Thymus (tissue), 11 donors: ENCODE measurements at regions not wholly inside any gene's neighbourhood (a gene's known extent, or its start where the extent isn't known, plus 50 kb on each side); places are given as distances from the start of the nearest gene placed in this dataset.
"Not testable (repeated sequence)": the region's sequence is repeated elsewhere in the genome, so short reads cannot be mapped to it uniquely, and the experiment has no call there.

ENCODE experiments used
- DNase-seq, 9 donors: peaks; one replicate each; pipeline ENCODE4 v3.0.0-alpha.2; 2013; ENCODE audit warnings: low spot score in 9 of 9, low read depth in 6 of 9, missing footprints in 1 of 9
- H3K27ac ChIP-seq, 2 donors: one replicate each; pipeline ENCODE4 v1.5.1; 2013; ENCODE audit warnings: control low read depth in 1 of 2, low read depth in 1 of 2, low read length in 1 of 2, mild to moderate bottlenecking in 1 of 2, moderate library complexity in 1 of 2
- H3K27me3 ChIP-seq, 2 donors: one replicate each; pipeline ENCODE4 v1.5.1; 2013; ENCODE audit warnings: low read length in 1 of 2; ENCODE audit not compliant: control insufficient read depth in 2 of 2, insufficient read depth in 1 of 2
- H3K36me3 ChIP-seq, 2 donors: one replicate each; pipeline ENCODE4 v1.5.1; 2013; ENCODE audit warnings: low read length in 1 of 2, mild to moderate bottlenecking in 1 of 2, moderate library complexity in 1 of 2; ENCODE audit not compliant: control insufficient read depth in 2 of 2, insufficient read depth in 2 of 2
- H3K4me1 ChIP-seq, 2 donors: one replicate each; pipeline ENCODE4 v1.5.1; 2013; ENCODE audit warnings: low read length in 2 of 2; ENCODE audit not compliant: control insufficient read depth in 2 of 2, insufficient read depth in 2 of 2
- H3K4me3 ChIP-seq, 2 donors: one replicate each; pipeline ENCODE4 v1.5.1; 2013; ENCODE audit warnings: low read length in 2 of 2, control low read depth in 1 of 2, mild to moderate bottlenecking in 1 of 2
- H3K9me3 ChIP-seq, 2 donors: one replicate each; pipeline ENCODE4 v1.5.1; 2013; ENCODE audit warnings: low read length in 1 of 2, mild to moderate bottlenecking in 1 of 2; ENCODE audit not compliant: control insufficient read depth in 2 of 2, insufficient read depth in 1 of 2
- WGBS: extraction: QIAGEN DNeasy Blood & Tissue Kit; methylation state at CpG from one replicate; pipeline ENCODE4 v1.1.7; 2013; 5-methylcytosine and 5-hydroxymethylcytosine counted together
- donor health status: healthy.

GRCh38 chr6:81298751-81299150 is 453.7 kb downstream of the TENT5A start:
- Histone ChIP-seq H3K27ac (no peak overlapping the region), H3K4me1 (no peaks in the 10 kb centered on the region), H3K27me3 (no peaks in the 10 kb centered on the region), H3K36me3 (no peaks in the 10 kb centered on the region), H3K4me3 (no peak overlapping the region), H3K9me3 (no peaks in the 10 kb centered on the region)
- 95% methylated on average over 3 of the region's 3 CpGs for WGBS
- no peak for DNase-seq

DNA sequence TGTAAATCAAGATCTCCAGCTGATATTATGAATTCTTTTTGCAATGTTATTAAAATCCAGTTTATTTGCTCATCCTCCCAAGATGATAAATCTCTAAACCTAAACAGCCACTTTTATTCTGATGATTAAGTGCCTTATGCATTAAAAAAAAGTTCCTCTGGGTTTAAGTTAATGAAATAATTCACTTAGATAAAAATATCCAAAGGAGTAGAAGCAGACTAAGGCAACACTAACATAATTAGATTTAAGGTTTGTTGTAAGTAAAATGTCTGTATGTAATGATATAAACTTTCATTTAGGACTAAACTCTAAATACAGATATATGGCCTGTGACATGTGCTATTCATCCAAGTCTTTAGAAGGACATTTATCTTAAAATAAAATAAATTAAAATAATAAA is 457.2 kb downstream of the TENT5A start:
- no peak for DNase-seq
- Histone ChIP-seq H3K4me3 (no peak overlapping the region), H3K9me3 (no peaks in the 10 kb centered on the region), H3K36me3 (no peaks in the 10 kb centered on the region), H3K4me1 (no peaks in the 10 kb centered on the region), H3K27me3 (no peaks in the 10 kb centered on the region), H3K27ac (no peak overlapping the region)

GRCh38 chr6:81293896-81294295 is 458.6 kb downstream of the TENT5A start:
- Histone ChIP-seq H3K36me3 (no peaks in the 10 kb centered on the region), H3K9me3 (no peaks in the 10 kb centered on the region), H3K27ac (no peak overlapping the region), H3K4me3 (no peak overlapping the region), H3K4me1 (no peaks in the 10 kb centered on the region), H3K27me3 (no peaks in the 10 kb centered on the region)
- 83% methylated on average over 2 of the region's 2 CpGs for WGBS
- no peak for DNase-seq

GRCh38 chr6:81289229-81289628 is 463.3 kb downstream of the TENT5A start:
- DNase-seq = no peak
- H3K27me3 ChIP-seq = no peaks in the 10 kb centered on the region
- no peaks in the 10 kb centered on the region for H3K36me3 ChIP-seq
- H3K27ac ChIP-seq = no peak overlapping the region
- H3K4me3 ChIP-seq = no peak overlapping the region
- H3K4me1 ChIP-seq = no peaks in the 10 kb centered on the region
- no peaks in the 10 kb centered on the region for H3K9me3 ChIP-seq

GRCh38 chr6:81265106-81265505 is 487.4 kb downstream of the TENT5A start:
- Histone ChIP-seq H3K27ac (no peak overlapping the region), H3K36me3 (no peaks in the 10 kb centered on the region), H3K27me3 (no peaks in the 10 kb centered on the region), H3K9me3 (peaks cover 0 to 11% of the 10 kb centered on the region in 2 donors), H3K4me1 (no peaks in the 10 kb centered on the region), H3K4me3 (no peak overlapping the region)
- 67% methylated on average over 4 of the region's 4 CpGs for WGBS
- DNase-seq = no peak

DNA sequence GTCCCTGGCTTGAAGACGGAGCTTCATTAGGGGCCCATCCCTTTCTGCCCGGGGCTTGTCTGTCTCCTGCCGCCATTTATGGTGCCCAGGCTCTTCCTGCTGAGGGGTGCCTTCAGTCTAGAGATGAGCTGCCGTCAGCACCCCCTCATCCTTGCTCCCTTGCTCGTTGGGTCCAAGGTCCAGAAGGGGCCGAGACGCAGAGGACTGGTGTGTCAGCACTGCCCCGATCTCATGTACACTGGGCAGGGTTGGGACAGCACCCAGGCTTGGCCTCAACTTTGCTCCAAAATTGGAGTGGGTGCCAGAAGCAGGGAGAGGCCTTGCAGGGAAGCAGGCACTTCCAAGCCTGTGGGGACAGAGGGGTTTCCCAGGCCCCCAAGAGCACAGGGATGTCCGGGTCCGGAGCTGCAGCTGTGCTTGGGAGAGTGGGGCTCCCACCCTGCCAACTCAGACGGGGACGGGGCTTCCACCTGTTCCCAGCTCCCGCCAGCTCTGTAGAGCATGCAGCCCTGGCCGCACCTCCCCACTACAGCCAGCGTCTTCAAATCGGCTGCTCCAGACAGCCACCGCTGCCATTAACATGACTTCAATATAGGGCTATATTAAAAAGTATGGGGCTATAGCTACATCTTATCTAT is 488.8 kb downstream of the TENT5A start:
- Histone ChIP-seq H3K9me3 (peaks cover 0 to 11% of the 10 kb centered on the region in 2 donors), H3K36me3 (no peaks in the 10 kb centered on the region), H3K27me3 (no peaks in the 10 kb centered on the region), H3K4me1 (no peaks in the 10 kb centered on the region), H3K27ac (no peak overlapping the region), H3K4me3 (no peak overlapping the region)
- DNase-seq = no peak
- WGBS = 96% methylated on average over 17 of the region's 17 CpGs

GRCh38 chr6:81262656-81263055 is 489.8 kb downstream of the TENT5A start:
- H3K36me3 ChIP-seq = no peaks in the 10 kb centered on the region
- no peak overlapping the region for H3K4me3 ChIP-seq
- no peak overlapping the region for H3K27ac ChIP-seq
- H3K4me1 ChIP-seq = no peaks in the 10 kb centered on the region
- no peak for DNase-seq
- WGBS = 94% methylated on average over 8 of the region's 8 CpGs
- H3K27me3 ChIP-seq = no peaks in the 10 kb centered on the region
- H3K9me3 ChIP-seq = peaks cover 0 to 11% of the 10 kb centered on the region in 2 donors

- H3K36me3 ChIP-seq, H3K9me3 ChIP-seq, H3K27me3 ChIP-seq, H3K27ac ChIP-seq, H3K4me3 ChIP-seq, H3K4me1 ChIP-seq, DNase-seq: not testable (repeated sequence)
- 90% methylated on average over 6 of the region's 6 CpGs for WGBS
Measured at GRCh38 chr6:81256223-81256622, 496.3 kb downstream of the TENT5A start.

DNA sequence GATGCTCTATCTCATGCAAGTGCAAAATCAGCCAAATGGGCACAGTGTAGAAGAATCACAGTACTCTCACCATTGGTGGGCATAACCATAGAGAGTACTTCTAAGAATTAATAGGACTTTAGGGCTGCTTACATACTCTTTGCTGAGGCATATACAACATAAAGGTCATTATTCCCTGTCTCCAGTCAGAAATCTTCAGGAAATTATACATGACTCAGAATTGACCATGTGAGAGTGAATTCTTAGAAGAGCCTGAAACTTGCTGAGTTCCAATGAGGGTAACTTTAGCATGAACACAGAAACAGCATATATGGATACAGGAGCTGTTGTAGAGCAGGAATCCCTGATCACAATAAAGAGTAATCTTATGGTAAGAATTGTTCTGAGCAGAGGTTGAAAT is 498.7 kb downstream of the TENT5A start:
- H3K27me3 ChIP-seq = no peaks in the 10 kb centered on the region
- H3K27ac ChIP-seq = no peak overlapping the region
- H3K4me1 ChIP-seq = no peaks in the 10 kb centered on the region
- no peak for DNase-seq
- no peaks in the 10 kb centered on the region for H3K36me3 ChIP-seq
- peaks cover 0 to 4% of the 10 kb centered on the region in 2 donors for H3K9me3 ChIP-seq
- no peak overlapping the region for H3K4me3 ChIP-seq

DNA sequence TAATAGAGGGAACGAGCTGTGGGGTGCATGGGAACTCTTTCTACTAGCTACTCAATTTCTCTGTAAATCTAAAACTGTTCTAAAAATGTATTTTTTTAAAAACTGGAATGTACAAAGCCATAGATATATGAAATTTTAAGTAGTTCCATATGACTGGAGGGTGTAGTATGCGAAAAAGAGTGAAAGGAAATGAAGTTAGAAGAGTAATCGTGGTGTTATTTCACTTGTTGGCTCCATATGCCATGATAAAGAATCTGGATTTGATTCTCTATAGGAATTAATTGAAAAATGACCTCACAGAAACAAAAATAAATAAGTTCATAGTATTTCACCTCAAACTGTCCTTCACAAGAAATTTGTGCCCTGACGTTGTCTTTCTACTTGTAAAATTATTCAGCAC is 500.2 kb downstream of the TENT5A start:
- H3K4me3 ChIP-seq = no peak overlapping the region
- no peaks in the 10 kb centered on the region for H3K36me3 ChIP-seq
- peaks cover 0 to 4% of the 10 kb centered on the region in 2 donors for H3K9me3 ChIP-seq
- no peak for DNase-seq
- 88% methylated on average over 4 of the region's 4 CpGs for WGBS
- H3K27ac ChIP-seq = no peak overlapping the region
- H3K4me1 ChIP-seq = no peaks in the 10 kb centered on the region
- no peaks in the 10 kb centered on the region for H3K27me3 ChIP-seq
